Kasumi-1 (cell line): ENCODE measurements at regions not wholly inside any gene's neighbourhood (a gene's known extent, or its start where the extent isn't known, plus 50 kb on each side); places are given as distances from the start of the nearest gene placed in this dataset.

Experiments used
- DNase-seq, 2 experiments: peaks; one replicate each; lab custom pipeline; 2025; lab: John Stamatoyannopoulos, UW

GRCh38 chr6:167579806-167580618 is 246.7 kb upstream of the AFDN start:
- no peak for DNase-seq

- DNase-seq: no peak
Measured at GRCh38 chr6:167580619-167580911, 246.1 kb upstream of the AFDN start.

GRCh38 chr6:167581637-167582036 is 245.1 kb upstream of the AFDN start:
- DNase-seq: no peak

GRCh38 chr6:167583412-167583811 is 243.3 kb upstream of the AFDN start:
- no peak for DNase-seq

- DNase-seq: no peak
Measured at GRCh38 chr6:167588181-167588919, 238.4 kb upstream of the AFDN start.

GRCh38 chr6:167588920-167589614 is 237.6 kb upstream of the AFDN start:
- DNase-seq: no peak

DNA sequence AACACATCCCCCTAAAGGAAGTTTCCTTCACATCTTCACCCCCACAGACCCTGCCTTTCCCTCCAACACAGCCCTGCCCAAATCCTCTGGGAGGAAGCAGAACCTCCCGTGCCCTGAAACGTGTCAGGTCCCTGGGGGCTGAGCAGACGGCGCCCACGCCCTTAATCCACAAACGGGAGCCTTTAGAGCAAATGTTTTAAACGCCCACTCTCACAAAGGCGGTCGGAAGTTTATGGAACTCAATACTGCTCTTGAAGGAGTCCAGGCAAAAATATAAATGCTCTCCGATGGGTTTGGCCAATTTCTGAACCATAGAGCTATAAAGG is 237.1 kb upstream of the AFDN start:
- no peak for DNase-seq

DNA sequence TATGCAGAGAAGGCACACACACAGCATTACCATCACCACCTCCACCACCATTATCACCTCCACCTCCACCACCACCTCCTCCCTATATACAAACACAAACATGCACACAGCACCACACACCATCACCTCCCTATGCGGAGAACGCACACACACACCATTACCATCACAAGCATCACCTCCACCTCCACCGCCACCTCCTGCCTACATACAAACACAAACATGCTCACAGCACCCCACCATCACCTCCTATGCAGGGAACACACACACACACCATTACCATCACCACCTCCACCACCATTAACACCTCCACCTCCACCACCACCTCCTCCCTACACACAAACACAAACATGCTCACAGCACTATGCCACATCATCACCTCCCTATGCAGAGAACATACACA is 236.5 kb upstream of the AFDN start:
- no peak for DNase-seq
